ENCODE measurements at regions not wholly inside any gene's neighbourhood (a gene's known extent, or its start where the extent isn't known, plus 50 kb on each side); places are given as distances from the start of the nearest gene placed in this dataset.

- WGBS (ENCODE audit: insufficient coverage), result 82% methylated on average over 2 of the region's 2 CpGs
- Mint-ChIP-seq H3K27me3 (ENCODE audit: low read depth in 2 of 2) (no peaks in the 10 kb centered on the region), H3K4me1 (no peaks in the 10 kb centered on the region), H3K36me3 (no peaks in the 10 kb centered on the region), H3K9me3 (peaks cover 6% of the 10 kb centered on the region in 2 donors), H3K4me3 (no peak overlapping the region), H3K27ac (no peak overlapping the region)
- Histone ChIP-seq H3K9me3 (ENCODE audit: control insufficient read depth, insufficient read depth, low read length) (peaks cover 7% of the 10 kb centered on the region), H3K4me3 (ENCODE audit: low read length) (no peak overlapping the region), H3K36me3 (ENCODE audit: control insufficient read depth, insufficient read depth, low read length) (no peaks in the 10 kb centered on the region), H3K27me3 (ENCODE audit: control insufficient read depth, insufficient read depth, low read length) (no peaks in the 10 kb centered on the region), H3K4me1 (ENCODE audit: control insufficient read depth, insufficient read depth, low read length) (no peaks in the 10 kb centered on the region), H3K27ac (ENCODE audit: low read length) (no peak overlapping the region)
- ATAC-seq (no peak), DNase-seq (no peak)
- intact Hi-C loops (cut with micrococcal nuclease), result no loop called here
- no peak for TF ChIP-seq CTCF (IDR thresholded peaks at IDR 0.05)
Measured at GRCh38 chr3:55294557-55294956, 192.5 kb downstream of the WNT5A start.

DNA sequence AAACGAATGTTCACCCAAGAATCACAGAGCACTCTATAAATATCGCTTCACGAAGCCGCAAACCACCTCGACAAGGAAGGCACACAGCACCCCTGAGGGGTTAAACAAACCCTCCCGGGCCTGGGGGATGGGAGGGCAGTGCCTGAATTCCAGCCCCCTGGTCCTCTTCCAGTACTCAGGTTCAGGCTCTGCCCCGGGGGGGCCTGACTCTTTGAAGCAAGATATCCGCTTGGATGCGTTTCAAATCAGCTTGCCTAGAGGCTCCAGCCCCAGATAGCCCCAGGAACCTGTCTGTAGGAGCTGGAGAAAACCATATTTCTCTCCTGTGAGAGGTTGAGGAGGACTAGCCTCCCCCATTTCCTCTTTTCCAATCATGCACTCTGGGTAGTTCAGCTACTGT is 194.7 kb downstream of the WNT5A start:
- Histone ChIP-seq H3K36me3 (ENCODE audit: control insufficient read depth, insufficient read depth, low read length) (no peaks in the 10 kb centered on the region), H3K4me1 (ENCODE audit: control insufficient read depth, insufficient read depth, low read length) (no peaks in the 10 kb centered on the region), H3K9me3 (ENCODE audit: control insufficient read depth, insufficient read depth, low read length) (peaks cover 3% of the 10 kb centered on the region), H3K4me3 (ENCODE audit: low read length) (no peak overlapping the region), H3K27ac (ENCODE audit: low read length) (no peak overlapping the region), H3K27me3 (ENCODE audit: control insufficient read depth, insufficient read depth, low read length) (no peaks in the 10 kb centered on the region)
- intact Hi-C loops (cut with micrococcal nuclease), result no loop called here
- Mint-ChIP-seq H3K4me3 (no peak overlapping the region), H3K36me3 (no peaks in the 10 kb centered on the region), H3K27me3 (ENCODE audit: low read depth in 2 of 2) (no peaks in the 10 kb centered on the region), H3K9me3 (peaks cover 9 to 10% of the 10 kb centered on the region in 2 donors), H3K27ac (no peak overlapping the region), H3K4me1 (no peaks in the 10 kb centered on the region)
- ATAC-seq, result no peak
- DNase-seq, result no peak
- 46% methylated on average over 9 of the region's 9 CpGs for WGBS (ENCODE audit: insufficient coverage)
- no peak for TF ChIP-seq CTCF (IDR thresholded peaks at IDR 0.05)

- Mint-ChIP-seq H3K27ac (no peak overlapping the region), H3K4me3 (no peak overlapping the region), H3K9me3 (peaks cover 6 to 10% of the 10 kb centered on the region in 2 donors), H3K4me1 (no peaks in the 10 kb centered on the region), H3K36me3 (no peaks in the 10 kb centered on the region), H3K27me3 (ENCODE audit: low read depth in 2 of 2) (no peaks in the 10 kb centered on the region)
- H3K4me3 ChIP-seq (ENCODE audit: low read length), result no peak overlapping the region
- H3K27ac ChIP-seq (ENCODE audit: low read length), result no peak overlapping the region
- H3K4me1 ChIP-seq (ENCODE audit: control insufficient read depth, insufficient read depth, low read length), result no peaks in the 10 kb centered on the region
- ATAC-seq (no peak), DNase-seq (no peak)
- H3K9me3 ChIP-seq (ENCODE audit: control insufficient read depth, insufficient read depth, low read length), result peaks cover 3% of the 10 kb centered on the region
- TF ChIP-seq CTCF (IDR thresholded peaks at IDR 0.05), result no peak
- H3K27me3 ChIP-seq (ENCODE audit: control insufficient read depth, insufficient read depth, low read length), result no peaks in the 10 kb centered on the region
- no peaks in the 10 kb centered on the region for H3K36me3 ChIP-seq (ENCODE audit: control insufficient read depth, insufficient read depth, low read length)
- intact Hi-C loops (cut with micrococcal nuclease), result no loop called here
Measured at GRCh38 chr3:55288657-55289056, 198.4 kb downstream of the WNT5A start.

- Histone ChIP-seq H3K4me1 (ENCODE audit: control insufficient read depth, insufficient read depth, low read length) (no peaks in the 10 kb centered on the region), H3K9me3 (ENCODE audit: control insufficient read depth, insufficient read depth, low read length) (no peaks in the 10 kb centered on the region), H3K4me3 (ENCODE audit: low read length) (no peak overlapping the region), H3K27ac (ENCODE audit: low read length) (no peak overlapping the region), H3K27me3 (ENCODE audit: control insufficient read depth, insufficient read depth, low read length) (no peaks in the 10 kb centered on the region), H3K36me3 (ENCODE audit: control insufficient read depth, insufficient read depth, low read length) (no peaks in the 10 kb centered on the region)
- Mint-ChIP-seq H3K4me1 (no peaks in the 10 kb centered on the region), H3K9me3 (peaks cover 3 to 7% of the 10 kb centered on the region in 2 donors), H3K4me3 (no peak overlapping the region), H3K27me3 (ENCODE audit: low read depth in 2 of 2) (no peaks in the 10 kb centered on the region), H3K27ac (no peak overlapping the region), H3K36me3 (no peaks in the 10 kb centered on the region)
- WGBS (ENCODE audit: insufficient coverage), result 43% methylated on average over 1 of the region's 1 CpG
- no peak for TF ChIP-seq CTCF (IDR thresholded peaks at IDR 0.05)
- intact Hi-C loops (cut with micrococcal nuclease), result no loop called here
- no peak for ATAC-seq
- DNase-seq, result no peak
Measured at GRCh38 chr3:55286693-55287092, 200.4 kb downstream of the WNT5A start.

Measured in natural killer cell (primary cell).